ENCODE measurements at regions not wholly inside any gene's neighbourhood (a gene's known extent, or its start where the extent isn't known, plus 50 kb on each side); places are given as distances from the start of the nearest gene placed in this dataset.

GRCh38 chr15:98592136-98592535 is 56.2 kb upstream of the IGF1R start:
- TF ChIP-seq EZH2 (IDR thresholded peaks at IDR 0.05; ENCODE audit: insufficient read depth, poor library complexity, severe bottlenecking) (no peak), EZH2phosphoT487 (IDR thresholded peaks at IDR 0.05; ENCODE audit: insufficient read depth, low read depth) (no peak)
